ENCODE measurements at regions not wholly inside any gene's neighbourhood (a gene's known extent, or its start where the extent isn't known, plus 50 kb on each side); places are given as distances from the start of the nearest gene placed in this dataset.

- no peak for TF ChIP-seq CTCF (conservative IDR thresholded peaks at IDR 0.05; ENCODE audit: low read length)
- TF ChIP-seq EZH2phosphoT487 (IDR thresholded peaks at IDR 0.05; ENCODE audit: borderline replicate concordance) = no peak
Observed at GRCh38 chr3:162274070-162274469, 777.5 kb downstream of the OTOL1 start.

All from Loucy (cell line).